Retinal pigment epithelial cell (primary cell): ENCODE measurements at regions not wholly inside any gene's neighbourhood (a gene's known extent, or its start where the extent isn't known, plus 50 kb on each side); places are given as distances from the start of the nearest gene placed in this dataset.

ENCODE experiments used
- DNase-seq: peaks from one replicate; pipeline ENCODE4 v3.0.0-alpha.2; 2010; ENCODE audit warnings: low read depth
- H3K4me3 ChIP-seq: 2 replicates; pipeline ENCODE4 v1.5.1; 2011; ENCODE audit warnings: mild to moderate bottlenecking, low read length, control low read depth, moderate library complexity
- TF ChIP-seq, protein P1 (sequence below): conservative IDR thresholded peaks from 2 replicates; pipeline ENCODE4 v1.5.1; 2011; ENCODE audit warnings: low read depth, low read length, control low read depth, inconsistent platforms

- DNase-seq, result no peak
- TF ChIP-seq, protein P1, sequence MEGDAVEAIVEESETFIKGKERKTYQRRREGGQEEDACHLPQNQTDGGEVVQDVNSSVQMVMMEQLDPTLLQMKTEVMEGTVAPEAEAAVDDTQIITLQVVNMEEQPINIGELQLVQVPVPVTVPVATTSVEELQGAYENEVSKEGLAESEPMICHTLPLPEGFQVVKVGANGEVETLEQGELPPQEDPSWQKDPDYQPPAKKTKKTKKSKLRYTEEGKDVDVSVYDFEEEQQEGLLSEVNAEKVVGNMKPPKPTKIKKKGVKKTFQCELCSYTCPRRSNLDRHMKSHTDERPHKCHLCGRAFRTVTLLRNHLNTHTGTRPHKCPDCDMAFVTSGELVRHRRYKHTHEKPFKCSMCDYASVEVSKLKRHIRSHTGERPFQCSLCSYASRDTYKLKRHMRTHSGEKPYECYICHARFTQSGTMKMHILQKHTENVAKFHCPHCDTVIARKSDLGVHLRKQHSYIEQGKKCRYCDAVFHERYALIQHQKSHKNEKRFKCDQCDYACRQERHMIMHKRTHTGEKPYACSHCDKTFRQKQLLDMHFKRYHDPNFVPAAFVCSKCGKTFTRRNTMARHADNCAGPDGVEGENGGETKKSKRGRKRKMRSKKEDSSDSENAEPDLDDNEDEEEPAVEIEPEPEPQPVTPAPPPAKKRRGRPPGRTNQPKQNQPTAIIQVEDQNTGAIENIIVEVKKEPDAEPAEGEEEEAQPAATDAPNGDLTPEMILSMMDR, result no peak
- no peak overlapping the region for H3K4me3 ChIP-seq
These were observed 318.3 kb upstream of the OPRM1 start for GRCh38 chr6:153720732-153721131.

DNA sequence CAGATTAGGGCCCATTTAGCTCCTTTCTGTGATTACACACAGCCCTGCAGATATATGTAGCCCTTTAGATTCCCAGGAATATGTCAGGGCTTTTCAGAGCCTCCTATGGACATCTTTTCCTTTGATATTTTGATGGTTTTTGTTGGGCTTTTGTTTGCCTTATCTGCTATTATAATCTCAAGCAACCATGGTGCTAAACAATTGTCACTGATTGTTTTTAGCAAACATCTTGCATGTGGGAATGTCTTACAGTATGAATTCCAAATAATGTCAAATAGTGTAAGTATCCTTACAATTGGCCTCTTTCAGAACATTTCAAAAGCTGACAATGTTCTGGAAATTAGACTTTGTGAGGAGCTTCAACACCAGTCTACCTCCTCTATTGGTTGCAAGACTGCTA is 333.6 kb upstream of the OPRM1 start:
- no peak for DNase-seq
- TF ChIP-seq, protein P1, result no peak
- no peak overlapping the region for H3K4me3 ChIP-seq

GRCh38 chr6:153702671-153703070 is 336.4 kb upstream of the OPRM1 start:
- DNase-seq, result no peak
- no peak overlapping the region for H3K4me3 ChIP-seq
- TF ChIP-seq, protein P1, result no peak

- no peak for DNase-seq
- TF ChIP-seq, protein P1, result no peak
- H3K4me3 ChIP-seq, result no peak overlapping the region
These were observed 340.4 kb upstream of the OPRM1 start for GRCh38 chr6:153698637-153699036.

DNA sequence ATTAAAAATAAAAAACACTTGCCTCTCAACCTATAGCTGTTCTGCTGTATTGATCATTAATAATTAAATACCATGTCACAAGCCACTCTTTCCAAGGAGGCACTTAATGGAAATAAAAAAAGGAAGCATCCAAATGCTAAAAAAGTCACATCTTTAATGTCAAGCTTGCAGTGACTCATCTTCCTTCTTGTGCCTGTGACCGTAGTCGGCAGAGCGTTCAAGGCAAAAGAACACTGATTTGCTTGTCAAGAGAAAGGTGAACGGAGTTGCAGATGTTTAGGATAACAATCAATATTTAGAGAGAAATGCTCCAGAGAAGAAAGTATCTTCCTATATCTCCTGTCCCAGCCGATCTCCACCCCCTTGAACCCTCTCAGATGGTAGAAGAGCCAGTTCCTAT is 341.0 kb upstream of the OPRM1 start:
- DNase-seq, result no peak
- TF ChIP-seq, protein P1, result no peak
- H3K4me3 ChIP-seq, result no peak overlapping the region

GRCh38 chr6:153677522-153677921 is 361.5 kb upstream of the OPRM1 start:
- no peak for DNase-seq
- H3K4me3 ChIP-seq, result no peak overlapping the region

DNA sequence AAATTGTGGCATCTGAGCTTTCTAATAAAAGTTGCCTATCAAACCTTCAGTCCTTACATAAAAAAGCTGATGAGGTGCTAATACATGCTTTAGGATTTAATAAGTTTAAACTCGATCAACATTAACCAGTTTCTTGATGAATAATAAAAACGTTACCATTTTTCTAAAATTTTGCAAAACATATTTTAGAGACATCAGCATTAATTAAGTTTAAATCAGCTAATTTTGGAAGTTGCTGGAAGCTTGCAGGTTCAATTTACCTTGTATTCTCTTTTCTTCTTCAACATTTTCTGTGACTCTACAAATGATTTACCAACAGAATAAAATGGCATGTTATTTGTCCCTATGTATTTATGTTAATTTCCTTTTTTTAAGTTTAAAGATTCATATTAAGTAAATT is 365.3 kb upstream of the OPRM1 start:
- TF ChIP-seq, protein P1, result no peak
- DNase-seq, result no peak
- H3K4me3 ChIP-seq, result no peak overlapping the region

More at GRCh38 chr6:153677522-153677921, 361.5 kb upstream of the OPRM1 start:
- TF ChIP-seq, protein P1, result no peak
